Type B pancreatic cell (in vitro differentiated cells): ENCODE measurements at regions not wholly inside any gene's neighbourhood (a gene's known extent, or its start where the extent isn't known, plus 50 kb on each side); places are given as distances from the start of the nearest gene placed in this dataset.
"Not testable (repeated sequence)": the region's sequence is repeated elsewhere in the genome, so short reads cannot be mapped to it uniquely, and the experiment has no call there.

Source experiments
- DNase-seq: peaks from one replicate; pipeline ENCODE4 v3.0.0; 2021; ENCODE audit warnings: mixed read lengths; ENCODE audit not compliant: unreplicated experiment; ENCODE audit errors: extremely low spot score
- H3K27ac Mint-ChIP-seq: 2 replicates; pipeline ENCODE4 v1.8.0; 2021; ENCODE audit warnings: mild to moderate bottlenecking, mixed read lengths
- H3K27me3 Mint-ChIP-seq: 2 replicates; pipeline ENCODE4 v1.8.0; 2021; ENCODE audit warnings: mixed read lengths
- H3K36me3 Mint-ChIP-seq: 2 replicates; pipeline ENCODE4 v1.8.0; 2021; ENCODE audit warnings: mixed read lengths
- H3K4me1 Mint-ChIP-seq: one replicate; pipeline ENCODE4 v1.8.0; 2021; ENCODE audit warnings: mixed read lengths; ENCODE audit not compliant: unreplicated experiment
- H3K4me3 Mint-ChIP-seq: 2 replicates; pipeline ENCODE4 v1.8.0; 2021; ENCODE audit warnings: mild to moderate bottlenecking, mixed read lengths
- H3K9me3 Mint-ChIP-seq: 2 replicates; pipeline ENCODE4 v1.8.0; 2021; ENCODE audit warnings: mixed read lengths
- TF ChIP-seq, protein P1 (sequence below): fragments of 200-600 bp; sonication (generic); conservative IDR thresholded peaks from 2 replicates; pipeline ENCODE4 v1.5.0; 2021; ENCODE audit warnings: antibody characterized with exemption, mild to moderate bottlenecking

DNA sequence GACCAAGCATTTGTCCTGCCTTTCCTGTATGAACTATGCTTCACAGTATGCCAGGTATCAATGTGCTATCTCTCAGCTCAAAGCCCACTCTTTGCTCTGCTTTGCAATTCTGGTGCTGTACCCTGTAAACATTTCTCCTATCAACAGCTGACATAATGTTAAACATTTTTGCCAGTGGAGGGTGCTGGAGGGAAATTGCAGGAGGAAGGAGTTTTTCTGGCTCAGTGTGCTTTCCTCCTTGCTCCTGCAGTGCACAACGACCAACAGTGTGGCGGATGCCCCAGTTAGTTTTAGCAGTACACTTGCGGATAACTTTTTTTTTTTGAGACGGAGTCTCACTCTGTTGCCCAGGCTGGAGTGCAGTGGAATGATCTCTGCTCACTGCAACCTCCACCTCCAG lies 67.1 kb upstream of the PTGFRN start:
- no peak overlapping the region for H3K27ac Mint-ChIP-seq
- TF ChIP-seq, protein P1, sequence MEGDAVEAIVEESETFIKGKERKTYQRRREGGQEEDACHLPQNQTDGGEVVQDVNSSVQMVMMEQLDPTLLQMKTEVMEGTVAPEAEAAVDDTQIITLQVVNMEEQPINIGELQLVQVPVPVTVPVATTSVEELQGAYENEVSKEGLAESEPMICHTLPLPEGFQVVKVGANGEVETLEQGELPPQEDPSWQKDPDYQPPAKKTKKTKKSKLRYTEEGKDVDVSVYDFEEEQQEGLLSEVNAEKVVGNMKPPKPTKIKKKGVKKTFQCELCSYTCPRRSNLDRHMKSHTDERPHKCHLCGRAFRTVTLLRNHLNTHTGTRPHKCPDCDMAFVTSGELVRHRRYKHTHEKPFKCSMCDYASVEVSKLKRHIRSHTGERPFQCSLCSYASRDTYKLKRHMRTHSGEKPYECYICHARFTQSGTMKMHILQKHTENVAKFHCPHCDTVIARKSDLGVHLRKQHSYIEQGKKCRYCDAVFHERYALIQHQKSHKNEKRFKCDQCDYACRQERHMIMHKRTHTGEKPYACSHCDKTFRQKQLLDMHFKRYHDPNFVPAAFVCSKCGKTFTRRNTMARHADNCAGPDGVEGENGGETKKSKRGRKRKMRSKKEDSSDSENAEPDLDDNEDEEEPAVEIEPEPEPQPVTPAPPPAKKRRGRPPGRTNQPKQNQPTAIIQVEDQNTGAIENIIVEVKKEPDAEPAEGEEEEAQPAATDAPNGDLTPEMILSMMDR: no peak
- DNase-seq: no peak
- H3K27me3 Mint-ChIP-seq: no peaks in the 10 kb centered on the region
- no peak overlapping the region for H3K4me3 Mint-ChIP-seq
- H3K36me3 Mint-ChIP-seq: no peaks in the 10 kb centered on the region
- H3K4me1 Mint-ChIP-seq: peaks cover 5% of the 10 kb centered on the region
- peaks cover 5% of the 10 kb centered on the region for H3K9me3 Mint-ChIP-seq

DNA sequence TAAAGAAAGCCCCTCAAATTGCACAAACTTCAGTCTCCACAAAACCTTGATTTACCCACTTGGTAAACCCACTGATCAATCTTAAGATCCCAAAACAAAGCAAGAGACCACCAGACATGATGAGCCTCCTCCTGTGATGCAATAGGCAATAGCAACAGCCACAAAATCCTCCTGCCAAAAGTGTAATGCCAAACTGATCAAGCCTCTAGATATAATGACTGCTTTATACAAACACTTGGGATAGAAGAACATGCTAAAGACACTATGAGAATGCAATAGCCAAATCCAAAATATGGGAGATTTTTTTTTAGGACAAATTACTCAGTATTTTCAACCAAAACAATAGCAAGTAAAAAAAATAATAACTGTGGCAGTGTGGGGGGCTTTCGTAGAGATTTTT lies 64.9 kb upstream of the PTGFRN start:
- Mint-ChIP-seq H3K36me3 (no peaks in the 10 kb centered on the region), H3K27me3 (no peaks in the 10 kb centered on the region), H3K9me3 (peaks cover 5% of the 10 kb centered on the region), H3K4me1 (peaks cover 12% of the 10 kb centered on the region), H3K4me3 (no peak overlapping the region), H3K27ac (no peak overlapping the region)
- DNase-seq: no peak
- TF ChIP-seq, protein P1: no peak

DNA sequence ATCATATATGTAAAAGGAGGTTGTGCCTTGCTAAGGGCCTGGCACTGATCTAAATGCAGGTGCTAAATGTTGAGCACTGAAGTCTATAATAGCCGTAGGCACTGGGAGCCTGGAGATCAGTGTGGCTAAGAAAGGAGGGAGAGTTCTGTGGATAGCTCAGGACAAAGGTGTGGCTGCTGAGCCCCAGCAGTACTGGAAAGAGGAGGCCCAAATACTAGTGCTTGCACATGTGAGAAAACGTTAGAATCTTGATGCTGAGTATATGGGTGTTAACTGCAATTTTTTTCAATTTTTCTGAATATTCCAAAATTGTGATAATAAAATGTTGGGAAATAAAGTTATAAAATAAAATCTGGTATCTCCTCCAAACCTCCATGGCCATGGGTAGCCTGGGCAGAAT lies 62.5 kb upstream of the PTGFRN start:
- no peak overlapping the region for H3K27ac Mint-ChIP-seq
- no peak overlapping the region for H3K4me3 Mint-ChIP-seq
- H3K9me3 Mint-ChIP-seq: peaks cover 5% of the 10 kb centered on the region
- TF ChIP-seq, protein P1: no peak
- no peak for DNase-seq
- H3K27me3 Mint-ChIP-seq: no peaks in the 10 kb centered on the region
- no peaks in the 10 kb centered on the region for H3K36me3 Mint-ChIP-seq
- H3K4me1 Mint-ChIP-seq: peaks cover 12% of the 10 kb centered on the region

DNA sequence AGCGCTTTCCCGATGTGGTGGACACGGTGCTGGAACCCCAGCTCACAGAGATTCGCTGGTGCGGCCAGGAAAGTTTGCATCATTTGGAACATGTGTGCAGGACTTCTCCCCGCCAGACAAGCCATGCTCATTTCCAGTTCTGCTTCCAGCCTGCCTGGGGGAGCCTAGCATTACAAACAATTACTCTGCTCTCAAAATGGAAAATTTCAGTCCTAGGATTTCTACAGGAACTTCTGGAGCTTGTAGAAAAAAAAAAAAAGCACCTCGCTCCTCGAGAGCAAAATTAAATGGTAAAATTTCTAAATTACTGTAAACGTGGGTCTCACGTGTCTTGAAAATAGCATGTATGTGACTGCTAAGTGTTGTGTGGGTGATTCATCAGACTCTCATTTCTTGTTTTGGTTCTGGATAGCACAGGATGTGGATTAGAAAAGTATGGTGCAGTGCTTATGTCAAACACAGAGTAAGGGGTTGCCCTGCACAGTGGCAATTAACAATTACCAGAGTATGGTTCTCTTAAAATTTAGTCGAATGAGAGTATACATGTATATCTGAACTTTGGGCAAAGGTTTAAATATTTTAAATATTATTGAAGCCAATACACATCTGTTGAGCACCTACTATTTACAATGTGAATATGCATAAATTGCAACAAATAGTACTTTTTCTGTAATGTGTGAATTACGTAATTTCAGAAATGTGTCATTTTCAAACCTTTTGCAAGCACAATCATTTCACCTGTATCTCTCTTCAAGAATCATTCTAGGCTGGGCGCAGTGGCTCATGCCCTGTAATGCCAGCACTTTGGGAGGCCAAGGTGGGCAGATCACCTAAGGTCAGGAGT lies 61.8 kb upstream of the PTGFRN start:
- Mint-ChIP-seq H3K27me3 (no peaks in the 10 kb centered on the region), H3K27ac (no peak overlapping the region), H3K4me1 (peaks cover 18% of the 10 kb centered on the region), H3K4me3 (no peak overlapping the region), H3K9me3 (peaks cover 5% of the 10 kb centered on the region), H3K36me3 (no peaks in the 10 kb centered on the region)
- no peak for DNase-seq
- TF ChIP-seq, protein P1: no peak

DNA sequence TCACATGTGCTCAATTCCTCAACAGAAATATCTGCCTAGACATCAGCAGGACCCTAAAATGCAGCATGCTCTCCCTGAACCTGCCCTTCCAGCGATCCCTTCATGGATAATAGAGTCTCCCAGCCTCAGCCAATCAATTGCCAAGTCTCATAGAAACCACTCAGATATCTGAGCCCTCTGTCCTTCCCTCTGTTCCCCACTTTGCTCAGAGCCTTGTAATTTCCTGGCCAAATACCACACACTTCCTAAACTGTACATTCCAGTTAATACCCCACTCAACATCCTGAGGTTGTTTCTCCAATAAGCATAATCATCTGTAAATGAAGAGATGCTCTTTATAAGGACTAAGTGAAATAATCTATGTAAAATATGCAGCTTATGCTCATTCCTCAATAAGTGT lies 59.3 kb upstream of the PTGFRN start:
- TF ChIP-seq, protein P1: no peak
- H3K36me3 Mint-ChIP-seq: no peaks in the 10 kb centered on the region
- H3K27ac Mint-ChIP-seq: no peak overlapping the region
- no peaks in the 10 kb centered on the region for H3K27me3 Mint-ChIP-seq
- no peak for DNase-seq
- no peak overlapping the region for H3K4me3 Mint-ChIP-seq
- no peaks in the 10 kb centered on the region for H3K9me3 Mint-ChIP-seq
- peaks cover 44% of the 10 kb centered on the region for H3K4me1 Mint-ChIP-seq

DNA sequence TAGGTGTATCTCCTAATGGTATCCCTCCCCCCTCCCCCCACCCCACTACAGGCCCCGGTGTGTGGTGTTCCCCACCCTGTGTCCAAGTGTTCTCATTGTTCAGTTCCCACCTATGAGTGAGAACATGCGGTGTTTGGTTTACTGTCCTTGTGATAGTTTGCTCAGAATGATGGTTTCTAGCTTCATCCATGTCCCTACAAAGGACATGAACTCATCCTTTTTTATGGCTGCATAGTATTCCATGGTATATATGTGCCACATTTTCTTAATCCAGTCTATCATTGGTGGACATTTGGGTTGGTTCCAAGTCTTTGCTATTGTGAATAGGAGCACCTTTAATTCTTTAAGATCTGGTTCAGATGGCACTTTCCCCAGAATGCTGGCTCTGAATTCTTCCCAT lies 58.5 kb upstream of the PTGFRN start:
- peaks cover 49% of the 10 kb centered on the region for H3K4me1 Mint-ChIP-seq
- not testable (repeated sequence) for H3K27me3 Mint-ChIP-seq, DNase-seq, H3K27ac Mint-ChIP-seq, H3K4me3 Mint-ChIP-seq, H3K36me3 Mint-ChIP-seq, H3K9me3 Mint-ChIP-seq
